Peyer's patch (tissue), 4 donors: ENCODE measurements at regions not wholly inside any gene's neighbourhood (a gene's known extent, or its start where the extent isn't known, plus 50 kb on each side); places are given as distances from the start of the nearest gene placed in this dataset.

Experiments
- DNase-seq, 3 donors: peaks; one replicate each; pipeline ENCODE4 v3.0.0-alpha.2; 2017 to 2019
- H3K27ac ChIP-seq, 4 donors: fragments of 200-600 bp; sonication (generic); one replicate each; pipeline ENCODE4 v1.5.1; 2016 to 2019
- H3K27me3 ChIP-seq, 2 donors: fragments of 200-600 bp; sonication (generic); one replicate each; pipeline ENCODE4 v1.5.1; 2019
- H3K36me3 ChIP-seq, 3 donors: fragments of 200-600 bp; sonication (generic); one replicate each; pipeline ENCODE4 v1.5.1; 2016 to 2019
- H3K4me1 ChIP-seq, 4 donors: fragments of 200-600 bp; sonication (generic); one replicate each; pipeline ENCODE4 v1.5.1; 2016 to 2019
- H3K4me3 ChIP-seq, 4 donors: fragments of 200-600 bp; sonication (generic); 1 replicate in 3 of 4; 2 replicates in 1 of 4; pipeline ENCODE4 v1.5.1; 2016 to 2019; ENCODE audit warnings: mild to moderate bottlenecking in 1 of 4
- H3K9me3 ChIP-seq, 4 donors: fragments of 200-600 bp; sonication (generic); one replicate each; pipeline ENCODE4 v1.5.1; 2016 to 2019; ENCODE audit warnings: mild to moderate bottlenecking in 1 of 4
- CTCF ChIP-seq, 6 experiments: fragments of 450-650 bp in 4 of 6; fragments of 200-600 bp in 2 of 6; sonication (generic) in 1 of 6; IDR thresholded peaks; one replicate each; pipeline ENCODE4 v1.5.1; 2017 to 2019; ENCODE audit warnings: antibody characterized with exemption in 6 of 6, mild to moderate bottlenecking in 3 of 6, moderate library complexity in 1 of 6
- POLR2A ChIP-seq, 2 donors: fragments of 450-650 bp; IDR thresholded peaks; one replicate each; pipeline ENCODE4 v1.5.1; 2017; ENCODE audit warnings: antibody characterized with exemption in 2 of 2, mild to moderate bottlenecking in 2 of 2, moderate library complexity in 2 of 2

- DNase-seq = no peak
- H3K27ac ChIP-seq = no peak overlapping the region
- no peaks in the 10 kb centered on the region for H3K27me3 ChIP-seq
- H3K4me1 ChIP-seq = no peaks in the 10 kb centered on the region
- no peak overlapping the region for H3K4me3 ChIP-seq
- TF ChIP-seq CTCF (IDR thresholded peaks at IDR 0.05) (no peak), POLR2A (IDR thresholded peaks at IDR 0.05) (no peak)
- H3K9me3 ChIP-seq = no peaks in the 10 kb centered on the region
- H3K36me3 ChIP-seq = no peaks in the 10 kb centered on the region
Observed at GRCh38 chr5:143505934-143506333, 102.4 kb upstream of the NR3C1 start.

- no peak overlapping the region for H3K4me3 ChIP-seq
- no peaks in the 10 kb centered on the region for H3K4me1 ChIP-seq
- no peaks in the 10 kb centered on the region for H3K27me3 ChIP-seq
- H3K27ac ChIP-seq = no peak overlapping the region
- no peak for TF ChIP-seq CTCF (IDR thresholded peaks at IDR 0.05)
- no peak for TF ChIP-seq POLR2A (IDR thresholded peaks at IDR 0.05)
- no peaks in the 10 kb centered on the region for H3K9me3 ChIP-seq
- H3K36me3 ChIP-seq = no peaks in the 10 kb centered on the region
- DNase-seq = no peak
Observed at GRCh38 chr5:143505354-143505753, 101.9 kb upstream of the NR3C1 start.

- Histone ChIP-seq H3K4me3 (no peak overlapping the region), H3K36me3 (no peaks in the 10 kb centered on the region), H3K4me1 (no peaks in the 10 kb centered on the region), H3K27me3 (no peaks in the 10 kb centered on the region), H3K9me3 (no peaks in the 10 kb centered on the region), H3K27ac (no peak overlapping the region)
- DNase-seq = no peak
- TF ChIP-seq POLR2A (IDR thresholded peaks at IDR 0.05) (no peak), CTCF (IDR thresholded peaks at IDR 0.05) (no peak)
Observed at GRCh38 chr5:143501310-143502044, 98.0 kb upstream of the NR3C1 start.

GRCh38 chr5:143499480-143500114, 96.1 kb upstream of the NR3C1 start:
- TF ChIP-seq CTCF (IDR thresholded peaks at IDR 0.05) (no peak), POLR2A (IDR thresholded peaks at IDR 0.05) (no peak)
- H3K27me3 ChIP-seq = no peaks in the 10 kb centered on the region
- H3K4me1 ChIP-seq = no peaks in the 10 kb centered on the region
- H3K36me3 ChIP-seq = no peaks in the 10 kb centered on the region
- H3K9me3 ChIP-seq = no peaks in the 10 kb centered on the region
- no peak overlapping the region for H3K4me3 ChIP-seq
- DNase-seq = no peak
- H3K27ac ChIP-seq = no peak overlapping the region

- H3K4me3 ChIP-seq = no peak overlapping the region
- DNase-seq = no peak
- TF ChIP-seq POLR2A (IDR thresholded peaks at IDR 0.05) (no peak), CTCF (IDR thresholded peaks at IDR 0.05) (no peak)
- H3K36me3 ChIP-seq = no peaks in the 10 kb centered on the region
- H3K9me3 ChIP-seq = no peaks in the 10 kb centered on the region
- no peaks in the 10 kb centered on the region for H3K4me1 ChIP-seq
- H3K27me3 ChIP-seq = no peaks in the 10 kb centered on the region
- no peak overlapping the region for H3K27ac ChIP-seq
Observed at GRCh38 chr5:143498821-143499220, 95.3 kb upstream of the NR3C1 start.
